Retinal pigment epithelial cell (primary cell): ENCODE measurements at regions not wholly inside any gene's neighbourhood (a gene's known extent, or its start where the extent isn't known, plus 50 kb on each side); places are given as distances from the start of the nearest gene placed in this dataset.

Source experiments
- DNase-seq: peaks from one replicate; pipeline ENCODE4 v3.0.0-alpha.2; 2010; ENCODE audit warnings: low read depth
- H3K4me3 ChIP-seq: 2 replicates; pipeline ENCODE4 v1.5.1; 2011; ENCODE audit warnings: mild to moderate bottlenecking, low read length, control low read depth, moderate library complexity
- CTCF ChIP-seq: conservative IDR thresholded peaks from 2 replicates; pipeline ENCODE4 v1.5.1; 2011; ENCODE audit warnings: low read depth, low read length, control low read depth, inconsistent platforms

DNA sequence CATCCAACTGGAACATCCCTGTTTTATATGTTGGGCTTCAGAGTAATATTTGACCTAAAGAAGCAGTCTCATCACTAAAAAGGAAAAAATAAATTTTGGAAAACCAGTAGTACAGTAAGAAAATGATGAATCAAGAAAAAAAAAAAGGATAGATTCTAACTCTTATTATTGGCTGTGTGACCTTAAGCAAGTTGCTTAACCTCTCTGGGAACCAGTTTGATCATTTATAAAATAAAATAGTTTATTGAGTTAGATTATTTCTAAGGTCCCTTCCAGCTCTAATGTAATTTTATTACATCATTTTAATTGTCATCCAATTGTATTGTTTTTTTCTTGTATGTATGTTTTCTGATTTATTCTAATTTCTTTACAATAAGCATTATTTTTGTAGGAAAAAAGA is 127.0 kb downstream of the PRELID2 start:
- no peak overlapping the region for H3K4me3 ChIP-seq
- TF ChIP-seq CTCF = no peak
- DNase-seq = no peak

- TF ChIP-seq CTCF = no peak
- no peak for DNase-seq
- H3K4me3 ChIP-seq = no peak overlapping the region
Measured at GRCh38 chr5:145704724-145705123, 130.4 kb downstream of the PRELID2 start.

DNA sequence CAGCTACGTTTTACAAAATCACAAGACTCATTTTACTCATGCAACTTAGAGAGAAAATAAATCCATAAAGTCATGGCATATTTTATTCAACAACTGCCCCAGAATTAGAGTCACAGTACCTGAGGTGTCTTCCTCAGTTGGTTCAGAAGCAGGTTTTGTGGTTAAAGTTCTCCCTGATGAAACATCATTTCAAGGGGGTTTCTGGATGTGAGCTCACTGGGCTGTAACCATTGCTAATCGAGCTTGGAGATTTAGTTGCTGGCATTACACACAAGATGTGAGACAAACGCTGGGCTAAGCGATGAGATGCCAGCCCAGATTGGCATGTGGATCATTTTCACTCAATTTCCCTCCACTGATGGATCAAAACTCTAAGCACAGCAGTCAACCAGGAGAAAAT is 131.3 kb downstream of the PRELID2 start:
- no peak for TF ChIP-seq CTCF
- no peak for DNase-seq
- no peak overlapping the region for H3K4me3 ChIP-seq

DNA sequence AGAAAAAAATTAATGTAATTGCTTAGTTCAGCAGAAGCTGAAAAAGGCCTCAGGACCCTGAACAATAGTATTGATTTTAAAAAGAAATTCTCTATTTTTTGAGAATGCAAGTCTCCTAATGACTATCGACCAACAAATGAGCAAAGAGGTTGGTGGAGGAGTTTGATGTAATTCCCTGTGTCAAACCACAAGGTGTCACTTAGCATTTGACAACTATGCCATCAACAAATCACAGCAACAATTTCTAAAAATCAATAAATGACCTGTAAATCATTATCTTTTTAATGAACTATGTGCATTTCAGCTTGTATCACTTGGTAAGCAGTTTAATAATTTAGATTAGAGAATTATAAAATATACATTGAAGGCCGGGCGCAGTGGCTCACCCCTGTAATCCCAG is 133.7 kb downstream of the PRELID2 start:
- TF ChIP-seq CTCF = no peak
- no peak overlapping the region for H3K4me3 ChIP-seq
- DNase-seq = no peak

DNA sequence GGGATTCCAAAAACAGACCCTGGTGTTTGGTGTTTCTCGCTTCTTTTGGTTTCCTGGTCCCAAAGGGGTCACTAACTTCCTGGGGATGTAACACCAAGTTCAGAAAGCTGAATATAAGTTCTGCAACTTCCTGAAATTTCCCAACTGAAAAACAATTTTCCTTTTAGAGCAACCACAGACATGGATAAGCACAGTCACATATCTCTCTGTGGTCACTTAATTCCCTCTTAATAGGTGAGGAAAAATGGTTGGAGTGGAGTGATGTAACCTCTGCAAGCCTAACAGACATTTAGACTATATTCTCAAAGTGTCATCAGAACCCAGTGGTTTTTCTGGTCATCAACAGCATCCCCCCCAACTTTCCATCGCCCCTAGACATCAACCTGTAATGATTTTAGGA is 135.3 kb downstream of the PRELID2 start:
- no peak for DNase-seq
- TF ChIP-seq CTCF = no peak
- H3K4me3 ChIP-seq = no peak overlapping the region

DNA sequence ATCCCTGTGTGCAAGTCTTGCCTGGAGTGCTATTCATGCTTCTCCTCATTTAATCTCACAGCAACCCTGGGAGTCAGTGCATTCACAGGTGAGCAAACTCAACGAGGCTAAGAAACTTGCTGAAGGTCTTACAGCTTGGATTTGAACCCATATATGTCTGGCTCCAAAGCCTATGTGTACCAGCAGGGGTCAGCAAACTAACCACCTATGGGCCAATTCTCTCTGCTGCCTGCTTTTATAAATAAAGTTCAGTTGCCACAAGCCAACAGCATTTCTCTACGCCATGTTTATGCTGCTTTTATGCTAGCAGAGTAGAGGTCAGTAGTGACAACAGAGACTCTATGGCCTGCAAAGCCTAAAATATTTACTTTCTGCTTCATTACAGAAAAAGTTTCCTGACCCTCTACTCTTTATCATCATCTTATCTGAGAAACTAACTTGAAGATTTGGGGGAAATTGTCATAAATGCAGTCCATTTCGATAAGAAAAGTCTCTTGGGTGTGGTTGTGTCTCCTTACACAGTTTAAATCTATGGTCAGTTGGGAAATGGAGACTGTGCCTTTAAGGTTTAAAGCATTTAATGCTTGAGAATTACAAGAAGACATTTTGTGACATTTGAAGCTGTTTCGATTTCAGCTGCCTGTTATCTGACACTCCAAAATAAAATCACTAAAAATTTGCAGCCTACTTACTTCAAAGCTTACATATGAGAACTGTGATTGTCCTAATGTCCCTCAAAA is 137.7 kb downstream of the PRELID2 start:
- peak; percentile 70 for TF ChIP-seq CTCF
- no peak for DNase-seq
- H3K4me3 ChIP-seq = no peak overlapping the region

GRCh38 chr5:145689235-145689634 is 145.9 kb downstream of the PRELID2 start:
- no peak overlapping the region for H3K4me3 ChIP-seq
- DNase-seq = no peak
- no peak for TF ChIP-seq CTCF
